Frontal cortex (tissue), 3 donors: ENCODE measurements at regions not wholly inside any gene's neighbourhood (a gene's known extent, or its start where the extent isn't known, plus 50 kb on each side); places are given as distances from the start of the nearest gene placed in this dataset.

ENCODE experiments used
- DNase-seq, 2 donors: peaks; one replicate each; pipeline ENCODE4 v3.0.0; 2012; ENCODE audit warnings: low spot score in 2 of 2
- FAIRE-seq: peaks from 2 replicates; lab custom pipeline; 2012; peaks lifted over from hg19 to GRCh38; lab: Jason Lieb, UNC
- donor health status: control.
- donor health status: control.
- donor health status: control.

DNA sequence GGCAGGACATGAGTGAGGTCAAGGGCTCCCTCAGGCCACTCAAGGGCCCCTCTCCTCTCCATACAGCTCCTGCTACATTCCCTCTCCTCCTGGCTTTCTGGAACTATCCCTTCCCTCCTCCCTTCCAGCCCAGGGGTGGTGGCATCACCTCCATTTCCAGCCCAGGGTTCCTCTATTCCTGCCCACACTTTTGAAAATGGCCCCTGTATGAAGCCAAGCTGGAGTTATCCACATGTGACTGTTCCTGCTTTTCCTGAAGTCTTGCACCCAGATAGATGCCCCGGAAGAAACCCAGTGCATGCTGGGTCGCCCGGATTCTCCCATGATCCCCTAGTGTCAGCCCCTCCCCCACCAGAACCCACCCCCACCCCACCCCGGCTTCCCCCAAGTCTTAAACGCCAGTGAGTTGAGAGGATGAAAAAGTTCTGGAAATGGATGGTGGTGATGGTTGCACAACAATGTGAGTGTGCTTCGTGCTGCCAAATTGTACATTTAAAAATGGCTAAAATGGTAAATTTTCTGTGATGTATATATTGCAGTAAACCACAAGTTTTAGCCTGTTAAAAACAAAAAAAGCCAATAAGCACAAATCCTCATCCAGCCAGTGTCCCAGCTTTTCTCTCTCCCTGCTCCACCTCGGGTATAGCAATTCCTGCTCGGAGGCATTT lies 136.9 kb downstream of the SCARB1 start:
- DNase-seq (no peak), FAIRE-seq (no peak)

- FAIRE-seq: no peak
- DNase-seq: no peak
These were observed 137.9 kb downstream of the SCARB1 start for GRCh38 chr12:124725597-124726237.

- DNase-seq: no peak
- no peak for FAIRE-seq
These were observed 138.6 kb downstream of the SCARB1 start for GRCh38 chr12:124725099-124725498.

DNA sequence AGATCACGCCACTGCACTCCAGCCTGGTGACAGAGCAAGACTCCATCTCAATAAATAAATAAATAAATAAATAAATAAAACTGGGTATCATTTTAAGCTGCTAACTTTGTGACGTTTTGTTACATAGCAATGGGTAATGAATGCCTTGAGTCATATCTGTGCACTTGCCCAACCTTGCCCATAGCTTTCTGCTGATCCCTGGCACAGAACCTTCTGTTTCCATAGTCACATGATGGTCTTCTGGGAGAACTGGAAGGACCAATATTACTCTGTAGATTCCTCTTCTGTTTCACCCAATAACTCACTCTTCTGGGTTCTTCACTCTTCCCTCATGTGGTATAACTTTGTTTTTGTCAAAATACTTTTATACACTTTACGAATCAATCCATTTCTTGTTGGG lies 140.8 kb downstream of the SCARB1 start:
- DNase-seq (no peak), FAIRE-seq (no peak)

DNA sequence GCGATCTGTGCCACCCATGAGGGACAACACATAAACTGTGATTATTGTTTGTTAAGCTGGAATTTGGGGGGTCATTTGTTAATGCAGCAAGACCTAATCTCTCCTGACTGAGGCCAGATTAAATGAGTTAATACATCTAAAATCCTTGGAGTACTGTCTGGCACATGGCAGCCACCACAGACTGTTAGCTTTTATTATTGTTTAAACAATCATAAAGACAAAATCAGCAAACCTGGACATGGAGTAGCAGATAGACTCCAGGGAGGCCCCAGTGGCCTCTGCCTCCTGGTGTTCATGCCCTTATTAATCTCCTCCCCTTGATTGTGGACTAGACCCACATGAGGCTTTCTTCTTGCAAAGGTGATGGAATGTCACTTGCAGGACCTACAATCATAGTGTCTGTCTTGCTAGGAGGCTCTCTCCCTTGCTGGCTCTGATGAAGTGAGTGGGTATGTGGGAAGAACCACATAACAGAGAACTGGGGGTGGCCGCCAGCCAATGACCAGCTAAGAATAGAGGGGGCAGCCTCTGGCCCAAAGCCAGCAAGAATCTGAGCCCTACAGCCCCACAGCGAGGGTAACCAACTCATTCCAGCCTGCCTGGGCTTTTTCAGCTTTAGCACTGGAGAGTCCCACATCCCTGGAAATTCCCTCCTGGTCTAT lies 142.0 kb downstream of the SCARB1 start:
- FAIRE-seq: no peak
- no peak for DNase-seq

DNA sequence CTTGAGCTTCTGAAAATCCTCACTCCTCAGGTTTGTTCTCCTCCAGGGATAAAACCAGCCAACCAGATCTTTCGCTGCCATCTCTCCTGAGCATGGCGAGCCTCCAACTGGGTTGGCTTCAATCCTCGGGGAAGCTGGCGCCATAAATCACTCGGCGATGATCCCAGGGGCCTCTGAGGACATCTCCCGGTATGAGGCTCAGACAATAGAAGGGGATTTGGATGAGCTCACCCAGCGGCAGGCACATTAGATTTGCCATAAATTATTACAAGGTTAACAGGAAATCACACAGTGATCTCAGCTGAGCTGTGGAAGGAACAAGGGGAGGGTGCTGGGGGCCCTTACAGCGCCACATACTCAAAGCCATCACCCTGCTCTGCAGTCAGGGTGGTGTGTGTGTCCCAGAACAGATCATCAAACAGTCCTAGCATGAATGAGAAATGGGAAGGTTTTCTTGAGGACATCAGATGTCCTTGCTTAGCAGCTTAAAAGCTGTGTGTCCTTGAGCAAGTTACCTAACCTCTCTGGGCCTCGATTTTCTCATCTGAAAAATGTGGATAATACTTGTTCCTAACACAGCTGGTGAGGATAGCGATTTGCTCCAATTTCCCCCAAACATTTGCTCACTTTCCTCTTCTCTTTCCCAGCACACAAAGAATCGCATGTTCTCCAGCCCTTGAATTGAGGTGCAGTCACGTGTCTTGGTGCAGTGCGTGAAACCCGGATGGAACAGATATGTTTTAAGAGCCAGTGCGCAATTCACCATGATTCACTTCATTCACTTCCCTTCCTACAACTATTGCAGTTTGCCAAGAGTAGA lies 142.8 kb downstream of the SCARB1 start:
- peak in 1 of 2 donors; percentile 56 for DNase-seq

DNA sequence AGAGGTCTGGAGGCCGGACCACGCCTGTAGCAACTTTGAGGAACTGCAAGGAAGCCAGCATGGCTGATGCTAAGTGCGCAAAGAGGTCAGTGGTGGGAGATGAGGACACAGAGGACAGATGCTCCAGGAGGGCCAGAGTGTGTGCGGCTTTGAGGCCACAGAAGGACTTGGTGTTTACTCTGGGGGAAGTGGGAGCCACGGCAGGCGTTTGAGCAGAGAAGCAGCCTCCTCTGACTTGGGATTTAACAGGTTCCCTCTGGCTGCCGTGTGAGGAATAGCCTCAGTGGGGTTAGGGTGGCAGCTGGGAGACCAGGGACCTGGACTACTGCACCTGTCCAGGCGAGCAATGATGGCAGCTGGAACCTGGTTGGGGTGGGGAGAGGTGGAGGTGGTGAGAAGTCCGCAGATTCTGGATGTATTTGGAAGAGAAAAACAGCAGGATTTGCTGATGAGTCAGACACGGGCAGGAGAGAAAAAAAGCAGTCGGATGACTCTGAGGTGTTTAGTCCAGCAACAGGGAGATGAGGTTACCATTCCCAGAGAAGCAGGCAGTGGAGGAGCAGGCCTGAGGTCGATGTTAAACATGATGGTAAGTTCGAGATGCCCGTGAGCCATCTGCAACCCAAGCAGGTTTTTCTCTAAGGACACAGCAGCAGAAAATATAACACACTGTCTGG lies 143.5 kb downstream of the SCARB1 start:
- no peak for FAIRE-seq
- peak in 1 of 2 donors; percentile 51 for DNase-seq

More for the DNA sequence above, 142.8 kb downstream of the SCARB1 start:
- FAIRE-seq: no peak

DNA sequence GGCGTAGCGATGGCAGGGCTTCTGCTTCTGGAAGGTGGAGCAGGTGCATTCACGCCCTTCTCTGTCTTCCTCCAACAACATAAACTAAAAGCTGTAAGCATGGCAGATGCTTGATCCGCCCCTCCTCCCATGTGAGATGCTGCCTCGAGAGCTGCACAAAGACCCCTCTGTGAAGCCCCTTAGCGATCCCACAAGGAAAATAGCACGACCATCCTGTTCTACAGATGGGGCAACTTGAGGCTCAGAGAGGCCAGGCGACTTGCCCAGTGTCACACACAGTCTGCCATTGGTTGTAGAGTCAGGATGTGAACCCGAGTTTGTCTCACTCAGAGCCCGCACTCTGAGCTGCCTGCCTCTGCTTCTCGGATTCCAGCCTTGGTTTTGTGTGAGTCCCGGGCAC lies 144.4 kb downstream of the SCARB1 start:
- FAIRE-seq: no peak
- no peak for DNase-seq

GRCh38 chr12:124718458-124718857 lies 145.2 kb downstream of the SCARB1 start:
- FAIRE-seq: peak; percentile 17
- no peak for DNase-seq

DNA sequence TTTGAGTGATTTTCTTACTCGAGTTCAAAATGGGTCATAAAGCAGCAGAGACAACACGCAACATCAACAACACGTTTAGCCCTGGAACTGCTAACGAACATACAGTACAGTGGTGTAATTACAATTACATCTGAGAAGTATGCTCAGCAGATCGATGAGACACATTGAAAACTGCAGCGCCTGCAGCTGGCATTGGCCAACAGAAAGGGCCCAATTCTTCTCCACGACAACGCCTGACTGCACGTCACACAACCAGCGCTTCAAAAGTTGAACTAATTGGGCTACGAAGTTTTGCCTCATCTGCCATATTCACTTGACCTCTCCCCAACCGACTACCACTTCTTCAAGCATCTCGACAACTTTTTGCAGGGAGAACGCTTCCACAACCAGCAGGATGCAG lies 145.6 kb downstream of the SCARB1 start:
- FAIRE-seq (no peak), DNase-seq (no peak)

DNA sequence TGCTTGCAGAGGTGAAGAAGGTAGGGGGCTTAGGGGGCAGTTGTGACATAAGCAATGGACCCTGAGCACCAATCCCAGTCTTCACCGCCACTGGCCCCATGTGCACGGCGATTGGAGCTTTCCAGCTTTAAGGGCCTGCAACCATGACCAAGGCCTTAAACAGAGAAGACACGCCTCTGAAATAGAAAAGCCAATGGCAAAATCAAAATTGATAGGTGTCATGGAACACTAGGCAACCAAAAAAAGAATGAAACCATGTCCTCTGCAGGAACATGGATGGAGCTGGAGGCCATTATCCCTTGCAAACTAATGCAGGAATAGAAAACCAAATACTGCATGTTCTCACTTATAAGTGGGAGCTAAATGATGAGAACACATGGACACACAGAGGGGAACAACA lies 146.3 kb downstream of the SCARB1 start:
- DNase-seq: no peak

GRCh38 chr12:124716208-124717130 lies 147.2 kb downstream of the SCARB1 start:
- FAIRE-seq: no peak
- DNase-seq: no peak

More for the DNA sequence above, 146.3 kb downstream of the SCARB1 start:
- FAIRE-seq: no peak

DNA sequence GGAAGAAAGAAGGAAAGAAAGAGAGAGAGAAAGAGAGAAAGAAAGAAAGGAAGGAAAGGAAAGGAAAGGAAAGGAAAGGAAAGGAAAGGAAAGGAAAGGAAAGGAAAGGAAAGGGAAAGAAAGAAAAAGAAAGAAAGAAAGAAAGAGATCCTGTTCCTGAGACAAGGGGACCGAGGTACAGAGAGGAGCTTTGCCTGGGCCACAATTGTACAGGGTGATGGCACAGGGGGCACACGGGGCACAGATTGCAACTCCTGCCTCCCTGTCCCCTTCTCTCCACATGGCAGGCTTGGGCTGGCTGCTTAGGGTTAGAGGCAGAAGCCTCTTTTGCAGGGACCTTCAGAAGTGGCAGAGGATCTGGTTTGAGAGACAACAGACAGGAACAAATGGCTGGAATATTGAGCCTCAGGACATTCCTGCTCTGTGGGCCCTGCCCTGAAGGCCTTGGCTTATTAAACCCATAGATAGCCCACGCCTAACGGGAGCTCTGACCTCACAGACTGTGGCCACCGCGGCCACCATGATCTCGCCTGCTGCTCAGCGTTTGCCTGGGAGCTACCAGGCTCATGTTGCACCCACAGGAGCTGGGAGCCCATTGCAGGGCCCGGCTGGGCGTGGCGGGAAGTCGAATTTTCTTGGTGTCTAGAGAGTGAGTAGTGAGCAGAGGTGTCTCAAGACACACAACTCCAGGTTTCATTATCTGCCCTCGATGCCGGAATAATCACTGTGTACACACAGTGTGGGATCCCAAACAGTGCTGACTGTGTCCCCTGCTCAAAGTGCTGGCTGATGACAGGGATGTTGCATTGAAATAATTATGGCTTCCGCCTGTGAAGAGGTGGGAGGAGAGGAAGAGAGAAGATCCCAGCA lies 147.9 kb upstream of the NCOR2 start:
- no peak for DNase-seq

GRCh38 chr12:124713436-124714082 lies 146.1 kb upstream of the NCOR2 start:
- FAIRE-seq (no peak), DNase-seq (no peak)

More for the DNA sequence above, 147.9 kb upstream of the NCOR2 start:
- no peak for FAIRE-seq

GRCh38 chr12:124713041-124713435 lies 145.6 kb upstream of the NCOR2 start:
- FAIRE-seq (no peak), DNase-seq (no peak)

DNA sequence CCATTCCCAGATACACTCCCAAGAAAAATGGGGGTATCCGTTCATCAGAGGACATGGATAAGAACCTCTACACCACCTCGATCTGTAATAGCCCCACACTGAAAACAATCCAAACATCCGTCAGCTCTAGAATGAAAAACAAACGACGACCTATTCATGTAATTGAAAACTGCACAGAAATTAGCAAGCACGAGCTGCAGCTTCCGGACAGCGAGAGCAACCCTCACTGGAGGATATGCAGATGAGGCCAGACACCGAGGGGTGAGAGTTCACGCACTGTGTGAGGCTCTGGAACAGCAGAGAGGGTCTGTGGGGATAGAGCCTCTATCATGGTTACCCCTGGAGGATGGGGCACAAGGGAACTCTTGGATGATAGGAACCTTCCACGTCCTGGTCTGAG lies 143.9 kb upstream of the NCOR2 start:
- FAIRE-seq (no peak), DNase-seq (no peak)
